Activated B cell treated with CpG ODN at 0.5 μM for 24 hours (primary cell): ENCODE measurements at regions not wholly inside any gene's neighbourhood (a gene's known extent, or its start where the extent isn't known, plus 50 kb on each side); places are given as distances from the start of the nearest gene placed in this dataset.

Experiments used
- ATAC-seq: fragments of 200-7000 bp; cut with Tn5 transposase; one replicate; pipeline ENCODE4 v1.10.0; 2021; ENCODE audit warnings: low read depth, mild to moderate bottlenecking, moderate library complexity
- CTCF ChIA-PET: fragments of 350-600 bp; sonication (Branson Sonifier 250); formaldehyde crosslinking; loops from one replicate; lab custom pipeline; 2021; ENCODE audit warnings: antibody characterized with exemption; lab: Charles Lee
- POLR2A ChIA-PET: fragments of 350-600 bp; sonication (Branson Sonifier 250); formaldehyde crosslinking; loops from one replicate; lab custom pipeline; 2021; ENCODE audit warnings: antibody characterized with exemption; lab: Charles Lee
- DNase-seq: peaks from one replicate; pipeline ENCODE4 v3.0.0; 2022
- H3K27ac Mint-ChIP-seq: one replicate; pipeline ENCODE4 v1.8.0; 2020; ENCODE audit warnings: mixed read lengths
- H3K27me3 Mint-ChIP-seq: one replicate; pipeline ENCODE4 v1.8.0; 2021; ENCODE audit warnings: mixed read lengths
- H3K36me3 Mint-ChIP-seq: one replicate; pipeline ENCODE4 v1.8.0; 2021; ENCODE audit warnings: low read depth, mixed read lengths
- H3K4me1 Mint-ChIP-seq: one replicate; pipeline ENCODE4 v1.8.0; 2021; ENCODE audit warnings: mixed read lengths
- H3K4me3 Mint-ChIP-seq: one replicate; pipeline ENCODE4 v1.8.0; 2020; ENCODE audit warnings: mild to moderate bottlenecking, mixed read lengths
- H3K9me3 Mint-ChIP-seq: one replicate; pipeline ENCODE4 v1.8.0; 2020; ENCODE audit warnings: mixed read lengths
- CTCF ChIP-seq: fragments of 200-600 bp; IDR thresholded peaks from one replicate; pipeline ENCODE4 v1.8.0; 2022; ENCODE audit warnings: antibody characterized with exemption, mild to moderate bottlenecking
- intact Hi-C: fragments of 100-400 bp; cut with micrococcal nuclease; formaldehyde crosslinking; loops from one replicate; pipeline ENCODE4 v1.15.1; 2024

GRCh38 chr1:14500912-14501311 lies 97.6 kb upstream of the KAZN start:
- no peak for TF ChIP-seq CTCF
- ATAC-seq: no peak
- Mint-ChIP-seq H3K4me3 (no peak overlapping the region), H3K9me3 (no peaks in the 10 kb centered on the region), H3K4me1 (no peaks in the 10 kb centered on the region), H3K27me3 (peaks cover 20% of the 10 kb centered on the region), H3K27ac (no peak overlapping the region), H3K36me3 (no peaks in the 10 kb centered on the region)
- no peak for DNase-seq
- intact Hi-C loops: no loop called here
- ChIA-PET POLR2A (no interaction called here), CTCF (no interaction called here)

- H3K9me3 Mint-ChIP-seq: no peaks in the 10 kb centered on the region
- ChIA-PET CTCF (no interaction called here), POLR2A (no interaction called here)
- ATAC-seq: no peak
- no peak overlapping the region for H3K4me3 Mint-ChIP-seq
- peaks cover 8% of the 10 kb centered on the region for H3K27me3 Mint-ChIP-seq
- intact Hi-C loops: no loop called here
- H3K4me1 Mint-ChIP-seq: no peaks in the 10 kb centered on the region
- no peak for DNase-seq
- no peaks in the 10 kb centered on the region for H3K36me3 Mint-ChIP-seq
- no peak overlapping the region for H3K27ac Mint-ChIP-seq
- no peak for TF ChIP-seq CTCF
Observed at GRCh38 chr1:14504517-14504916, 94.0 kb upstream of the KAZN start.

GRCh38 chr1:14506471-14507255 lies 91.8 kb upstream of the KAZN start:
- H3K27ac Mint-ChIP-seq: no peak overlapping the region
- H3K4me3 Mint-ChIP-seq: no peak overlapping the region
- ChIA-PET POLR2A (no interaction called here), CTCF (no interaction called here)
- ATAC-seq (no peak), DNase-seq (no peak)
- no peak for TF ChIP-seq CTCF
- no peaks in the 10 kb centered on the region for H3K36me3 Mint-ChIP-seq
- H3K9me3 Mint-ChIP-seq: no peaks in the 10 kb centered on the region
- intact Hi-C loops: no loop called here
- no peaks in the 10 kb centered on the region for H3K4me1 Mint-ChIP-seq
- no peaks in the 10 kb centered on the region for H3K27me3 Mint-ChIP-seq

GRCh38 chr1:14507262-14507661 lies 91.2 kb upstream of the KAZN start:
- no peaks in the 10 kb centered on the region for H3K4me1 Mint-ChIP-seq
- no peak for TF ChIP-seq CTCF
- intact Hi-C loops: no loop called here
- no peaks in the 10 kb centered on the region for H3K9me3 Mint-ChIP-seq
- H3K4me3 Mint-ChIP-seq: no peak overlapping the region
- no peak for DNase-seq
- no peaks in the 10 kb centered on the region for H3K36me3 Mint-ChIP-seq
- no peak overlapping the region for H3K27ac Mint-ChIP-seq
- ChIA-PET CTCF (no interaction called here), POLR2A (no interaction called here)
- ATAC-seq: no peak
- no peaks in the 10 kb centered on the region for H3K27me3 Mint-ChIP-seq

- intact Hi-C loops: no loop called here
- TF ChIP-seq CTCF: no peak
- no peak overlapping the region for H3K4me3 Mint-ChIP-seq
- H3K36me3 Mint-ChIP-seq: no peaks in the 10 kb centered on the region
- H3K9me3 Mint-ChIP-seq: no peaks in the 10 kb centered on the region
- H3K4me1 Mint-ChIP-seq: no peaks in the 10 kb centered on the region
- DNase-seq (no peak), ATAC-seq (no peak)
- ChIA-PET CTCF (no interaction called here), POLR2A (no interaction called here)
- peaks cover 2% of the 10 kb centered on the region for H3K27me3 Mint-ChIP-seq
- no peak overlapping the region for H3K27ac Mint-ChIP-seq
Observed at GRCh38 chr1:14508613-14509012, 89.9 kb upstream of the KAZN start.
